ENCODE measurements at regions not wholly inside any gene's neighbourhood (a gene's known extent, or its start where the extent isn't known, plus 50 kb on each side); places are given as distances from the start of the nearest gene placed in this dataset.

- DNase-seq = no peak
Observed at GRCh38 chr22:48449466-48450187, 1378.0 kb downstream of the BRD1 start.

- no peak for DNase-seq
Observed at GRCh38 chr22:48448821-48449220, 1378.9 kb downstream of the BRD1 start.

- no peak for DNase-seq
Observed at GRCh38 chr22:48445113-48445827, 1382.4 kb downstream of the BRD1 start.

GRCh38 chr22:48444320-48445112 lies 1383.2 kb downstream of the BRD1 start:
- DNase-seq = no peak

- DNase-seq = no peak
Observed at GRCh38 chr22:48443680-48444079, 1384.0 kb downstream of the BRD1 start.

- DNase-seq = no peak
Observed at GRCh38 chr22:48442663-48443062, 1385.0 kb downstream of the BRD1 start.

GRCh38 chr22:48441553-48441850 lies 1386.2 kb downstream of the BRD1 start:
- no peak for DNase-seq

- DNase-seq = no peak
Observed at GRCh38 chr22:48440673-48441552, 1386.8 kb downstream of the BRD1 start.

- no peak for DNase-seq
Observed at GRCh38 chr22:48440176-48440575, 1387.5 kb downstream of the BRD1 start.

- DNase-seq = no peak
Observed at GRCh38 chr22:48439560-48440135, 1388.0 kb downstream of the BRD1 start.

- no peak for DNase-seq
Observed at GRCh38 chr22:48438800-48439559, 1388.7 kb downstream of the BRD1 start.

- DNase-seq = no peak
Observed at GRCh38 chr22:48438096-48438495, 1389.6 kb downstream of the BRD1 start.

GRCh38 chr22:48436201-48436931 lies 1391.3 kb downstream of the BRD1 start:
- no peak for DNase-seq

GRCh38 chr22:48434868-48435250 lies 1392.8 kb downstream of the BRD1 start:
- no peak for DNase-seq

- DNase-seq = no peak
Observed at GRCh38 chr22:48434156-48434867, 1393.4 kb downstream of the BRD1 start.

- DNase-seq = no peak
Observed at GRCh38 chr22:48433647-48434046, 1394.0 kb downstream of the BRD1 start.

- DNase-seq = no peak
Observed at GRCh38 chr22:48432781-48433518, 1394.7 kb downstream of the BRD1 start.

GRCh38 chr22:48431536-48432315 lies 1395.9 kb downstream of the BRD1 start:
- no peak for DNase-seq

GRCh38 chr22:48431014-48431413 lies 1396.7 kb downstream of the BRD1 start:
- DNase-seq = no peak

All from activated CD4-positive, alpha-beta T cell treated with anti-CD3 and anti-CD28 coated beads for 1 hour (primary cell).